ENCODE measurements at regions not wholly inside any gene's neighbourhood (a gene's known extent, or its start where the extent isn't known, plus 50 kb on each side); places are given as distances from the start of the nearest gene placed in this dataset.

DNA sequence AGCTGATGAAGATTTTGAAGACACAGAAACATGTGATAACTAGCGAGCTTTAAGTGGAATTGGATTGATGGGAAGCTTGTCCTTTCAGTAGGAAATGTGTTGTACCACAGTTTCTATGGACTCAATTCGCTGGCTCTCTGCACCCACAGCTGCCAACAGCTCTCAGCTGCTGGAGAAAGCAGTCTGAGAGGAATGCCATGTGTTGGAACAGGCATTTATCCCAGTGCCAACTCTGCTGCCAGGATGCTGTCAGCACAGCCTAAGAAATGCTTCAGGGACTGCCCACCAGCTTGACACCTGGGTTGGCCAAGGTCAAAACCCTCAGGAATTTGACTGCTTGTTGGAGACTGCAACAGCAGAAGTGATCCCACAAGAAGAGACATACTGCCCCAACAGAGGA is 193.0 kb upstream of the THSD7B start:
- no peak for DNase-seq (ENCODE audit: low read depth, low spot score)

GRCh38 chr2:136557203-136557602 is 208.1 kb upstream of the THSD7B start:
- no peak for DNase-seq (ENCODE audit: low read depth, low spot score)

DNA sequence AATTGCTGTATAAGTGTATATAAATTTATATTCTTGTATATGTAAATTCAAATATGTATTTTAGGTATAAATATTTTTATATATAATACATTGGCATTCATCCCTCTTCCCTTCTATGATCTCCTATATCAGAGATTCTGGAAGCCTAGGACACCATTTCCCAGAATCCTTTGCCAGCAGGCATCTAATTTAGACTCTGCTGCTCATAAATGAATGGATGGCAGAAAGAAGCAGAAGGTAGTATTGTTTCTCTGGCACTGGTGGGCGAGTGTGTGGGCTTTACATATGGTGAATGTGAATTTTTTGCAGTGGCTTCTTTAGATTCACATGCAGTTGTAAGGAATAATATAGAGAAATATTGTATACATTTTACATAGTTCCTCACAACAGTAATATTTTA is 215.2 kb upstream of the THSD7B start:
- DNase-seq (ENCODE audit: low read depth, low spot score) = no peak

DNA sequence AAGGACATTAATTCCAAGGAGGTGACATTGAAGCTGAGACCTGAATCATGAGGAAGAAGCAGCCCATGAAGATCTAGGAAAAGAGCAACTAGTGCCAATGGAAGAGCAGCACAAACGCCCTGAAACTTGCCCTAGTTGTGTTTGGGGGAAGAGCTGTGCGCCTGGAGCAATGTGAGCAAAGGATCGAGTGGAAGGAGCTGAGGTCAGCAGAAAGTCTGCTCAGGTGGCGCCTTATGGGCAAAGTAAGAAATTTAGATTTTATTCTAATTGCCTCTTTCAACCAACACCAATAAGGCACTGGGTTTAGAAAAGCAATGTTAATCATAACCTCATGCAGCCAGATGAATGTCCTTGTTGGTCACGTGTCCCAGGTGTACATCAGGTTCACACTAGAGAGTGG is 226.0 kb upstream of the THSD7B start:
- DNase-seq (ENCODE audit: low read depth, low spot score) = no peak

DNA sequence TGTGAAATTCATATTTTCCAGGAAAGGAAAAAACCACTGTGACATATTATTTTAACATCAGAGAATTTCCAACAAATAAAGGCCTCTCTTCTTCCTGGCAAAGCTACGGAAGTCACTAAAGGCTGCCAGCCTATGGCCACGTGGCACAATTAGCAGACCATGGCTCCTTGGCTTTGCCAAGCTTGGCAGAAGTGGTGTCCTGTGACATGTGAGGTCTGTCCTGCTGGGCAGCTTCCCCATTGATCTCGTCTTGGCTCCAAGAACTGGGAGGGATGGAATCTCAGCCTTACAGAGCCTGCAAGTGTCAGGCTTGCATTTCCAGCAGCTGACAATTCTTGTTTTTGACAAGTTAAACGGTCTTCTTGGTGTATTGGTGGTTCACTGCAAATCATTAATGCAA is 226.9 kb upstream of the THSD7B start:
- DNase-seq (ENCODE audit: low read depth, low spot score) = no peak

GRCh38 chr2:136534811-136535210 is 230.5 kb upstream of the THSD7B start:
- no peak for DNase-seq (ENCODE audit: low read depth, low spot score)

GRCh38 chr2:136532171-136532570 is 233.2 kb upstream of the THSD7B start:
- DNase-seq (ENCODE audit: low read depth, low spot score) = no peak

DNA sequence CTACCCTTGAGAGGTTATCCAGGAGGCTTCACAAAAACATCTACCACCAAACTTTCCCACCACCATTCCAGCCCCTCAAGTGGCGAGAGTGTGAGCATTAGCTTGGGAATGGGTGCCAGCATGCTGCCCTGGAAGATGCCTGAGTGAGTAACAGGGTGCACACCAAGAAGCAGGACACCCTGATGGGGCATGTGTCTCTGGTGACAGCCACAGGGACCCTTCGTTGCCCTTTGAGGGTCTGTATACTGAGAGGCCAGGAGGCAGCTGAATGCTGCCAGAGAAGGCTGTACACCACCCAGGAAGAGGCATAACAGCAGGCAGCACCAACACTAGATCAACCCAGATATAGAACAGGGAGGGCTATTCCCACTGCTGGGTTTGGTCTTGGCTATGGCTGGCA is 233.6 kb upstream of the THSD7B start:
- no peak for DNase-seq (ENCODE audit: low read depth, low spot score)

GRCh38 chr2:136530146-136530545 is 235.2 kb upstream of the THSD7B start:
- DNase-seq (ENCODE audit: low read depth, low spot score) = no peak

- no peak for DNase-seq (ENCODE audit: low read depth, low spot score)
Observed at GRCh38 chr2:136527560-136527959, 237.8 kb upstream of the THSD7B start.

DNA sequence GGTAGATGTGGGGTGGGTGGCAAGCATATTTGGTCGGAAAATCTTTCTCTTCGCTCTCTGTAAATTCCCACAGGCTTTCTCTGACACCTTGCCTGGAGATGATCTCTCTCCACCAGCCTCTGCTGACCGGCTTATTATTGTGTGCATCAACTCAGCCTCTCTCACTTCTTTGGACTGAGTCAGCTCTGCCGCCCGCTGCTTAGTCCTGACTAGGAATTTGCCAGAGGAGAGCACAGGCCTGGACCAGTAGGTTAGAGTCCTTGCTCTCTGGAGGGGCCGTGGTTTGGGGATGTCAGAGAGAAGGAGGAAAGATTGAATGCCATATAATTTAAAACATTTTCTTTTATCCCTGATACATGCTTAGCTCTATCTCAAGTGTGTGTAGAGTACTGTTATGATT is 242.6 kb upstream of the THSD7B start:
- no peak for DNase-seq (ENCODE audit: low read depth, low spot score)

DNA sequence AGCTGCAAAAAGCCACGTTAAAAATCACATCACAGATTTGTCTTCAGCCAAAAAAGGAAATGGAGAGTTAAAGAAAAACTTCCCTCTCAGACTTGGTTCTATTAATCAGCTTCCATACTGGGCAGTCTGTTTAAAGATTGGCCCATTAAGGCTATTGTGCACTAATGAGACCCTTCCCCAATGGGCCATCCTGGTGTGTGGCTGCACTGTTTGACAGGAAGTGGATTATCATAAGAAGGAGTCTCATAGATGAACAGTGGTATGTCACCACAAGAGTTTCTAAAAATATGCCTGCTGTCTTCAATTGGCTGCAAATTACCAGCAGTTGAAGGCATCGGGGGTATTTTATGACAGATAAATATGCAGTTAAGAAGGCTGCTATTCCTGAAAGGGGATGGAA is 247.6 kb upstream of the THSD7B start:
- DNase-seq (ENCODE audit: low read depth, low spot score) = no peak

GRCh38 chr2:136510244-136510643 is 255.1 kb upstream of the THSD7B start:
- no peak for DNase-seq (ENCODE audit: low read depth, low spot score)

DNA sequence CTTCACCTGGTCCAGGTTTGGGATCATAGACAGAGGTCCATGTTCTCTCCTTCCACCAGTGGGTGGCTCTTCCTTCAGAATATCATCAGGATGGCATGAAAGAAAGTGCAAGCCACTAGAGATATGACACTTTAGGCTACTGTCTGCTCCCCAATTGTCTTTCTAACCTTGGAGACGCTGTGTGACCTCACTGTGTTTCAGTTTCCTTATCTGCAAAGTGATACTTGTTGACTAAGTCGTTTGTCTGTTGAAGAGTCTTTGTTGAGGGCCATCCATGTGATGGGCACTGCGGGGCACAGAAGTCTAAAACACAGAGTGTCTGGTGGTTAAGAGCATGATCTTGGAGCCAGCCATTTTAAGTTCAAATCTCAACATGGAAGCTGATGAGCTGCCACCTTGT is 259.9 kb upstream of the THSD7B start:
- DNase-seq (ENCODE audit: low read depth, low spot score) = no peak

- DNase-seq (ENCODE audit: low read depth, low spot score) = no peak
Observed at GRCh38 chr2:136502660-136503059, 262.7 kb upstream of the THSD7B start.

- no peak for DNase-seq (ENCODE audit: low read depth, low spot score)
Observed at GRCh38 chr2:136497709-136498108, 267.6 kb upstream of the THSD7B start.

DNA sequence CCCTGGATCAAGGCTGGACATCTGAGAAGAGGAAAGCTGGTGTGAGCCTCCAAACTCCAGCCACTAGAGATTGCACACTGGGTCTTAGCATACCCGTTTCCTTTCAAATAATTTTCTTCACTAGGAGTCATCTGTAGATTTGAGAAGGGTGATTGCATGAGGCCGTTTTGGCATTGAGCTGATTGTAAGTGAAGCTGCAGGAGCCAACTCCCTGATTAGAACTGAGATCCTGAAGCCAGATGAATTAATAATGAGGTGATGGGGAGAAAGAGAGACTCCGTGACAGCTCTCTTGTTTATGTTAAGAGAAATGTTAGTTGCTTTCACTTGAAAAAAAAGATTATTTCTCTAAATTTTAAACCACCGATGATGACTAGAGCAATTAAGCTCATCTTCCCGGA is 268.4 kb upstream of the THSD7B start:
- DNase-seq (ENCODE audit: low read depth, low spot score) = no peak

DNA sequence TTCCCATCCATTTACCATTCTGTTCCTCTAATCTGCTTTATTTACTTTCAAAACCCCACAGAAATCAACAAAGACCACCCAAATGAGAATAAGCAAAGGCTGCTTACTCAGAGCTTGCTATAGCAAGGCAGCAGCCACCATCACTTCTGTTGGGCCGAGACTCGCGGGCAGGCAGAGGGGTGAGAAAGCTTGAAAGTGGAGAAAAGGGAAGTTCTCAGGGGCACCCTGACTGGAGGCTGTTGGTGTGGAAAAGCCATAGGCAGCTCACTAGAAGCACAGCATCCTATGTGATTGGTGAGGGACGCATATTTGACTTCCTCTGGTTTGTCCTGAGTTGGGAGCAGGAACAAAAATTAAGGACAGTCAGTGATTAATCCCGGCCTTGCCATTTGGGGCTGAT is 269.7 kb upstream of the THSD7B start:
- DNase-seq (ENCODE audit: low read depth, low spot score) = no peak

GRCh38 chr2:136492901-136493300 is 272.4 kb upstream of the THSD7B start:
- DNase-seq (ENCODE audit: low read depth, low spot score) = no peak

GRCh38 chr2:136490100-136490499 is 275.2 kb upstream of the THSD7B start:
- no peak for DNase-seq (ENCODE audit: low read depth, low spot score)

- DNase-seq (ENCODE audit: low read depth, low spot score) = no peak
Observed at GRCh38 chr2:136487421-136487820, 277.9 kb upstream of the THSD7B start.

GRCh38 chr2:136486115-136486514 is 279.2 kb upstream of the THSD7B start:
- no peak for DNase-seq (ENCODE audit: low read depth, low spot score)

DNA sequence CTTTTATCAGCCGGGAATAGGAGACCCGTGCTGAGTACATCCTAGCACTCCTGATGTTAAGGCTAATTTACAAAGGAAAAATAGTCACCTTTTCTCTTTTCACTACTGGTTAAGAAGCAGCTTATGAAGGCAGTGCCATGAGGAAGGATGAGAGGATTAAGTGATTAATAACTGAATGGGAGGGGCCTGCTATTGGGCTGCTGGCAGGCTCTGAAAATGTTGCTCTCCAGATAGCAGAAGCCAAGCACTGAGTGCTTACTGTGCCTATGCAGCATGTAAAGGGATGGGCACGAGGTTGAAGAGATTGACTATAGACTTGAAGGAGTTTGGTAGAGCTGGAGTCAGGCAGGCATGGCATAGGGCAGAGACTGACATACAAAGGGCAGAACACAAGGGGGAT is 282.4 kb upstream of the THSD7B start:
- DNase-seq (ENCODE audit: low read depth, low spot score) = no peak

DNA sequence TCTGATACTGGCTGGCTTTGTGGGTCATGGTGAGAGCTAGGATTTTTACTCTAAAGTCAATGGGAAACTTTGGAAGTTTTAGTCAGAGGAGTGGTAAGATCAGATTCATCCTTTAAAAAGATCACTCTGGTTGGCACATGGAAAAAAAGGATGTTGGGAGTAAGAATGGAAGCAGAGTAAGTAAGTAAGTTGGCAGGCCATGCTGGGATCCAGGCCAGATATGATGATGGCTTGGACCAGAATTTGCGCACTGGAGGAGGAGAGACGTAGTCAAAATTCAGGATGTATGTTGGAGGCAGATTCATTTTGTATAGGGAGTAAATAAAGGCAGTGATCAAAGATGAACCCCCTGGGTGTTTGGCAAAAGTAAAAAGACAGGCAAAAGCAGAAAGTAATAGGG is 283.3 kb upstream of the THSD7B start:
- no peak for DNase-seq (ENCODE audit: low read depth, low spot score)

- DNase-seq (ENCODE audit: low read depth, low spot score) = no peak
Observed at GRCh38 chr2:136479696-136480095, 285.6 kb upstream of the THSD7B start.

All from brain pericyte (primary cell).